ENCODE measurements at regions not wholly inside any gene's neighbourhood (a gene's known extent, or its start where the extent isn't known, plus 50 kb on each side); places are given as distances from the start of the nearest gene placed in this dataset.

- Histone ChIP-seq H3K4me3 (ENCODE audit: low read depth, low read length, poor library complexity, severe bottlenecking) (no peak overlapping the region), H3K4me1 (ENCODE audit: insufficient read depth, low read length, poor library complexity, severe bottlenecking) (no peaks in the 10 kb centered on the region), H3K27me3 (replicated peaks; ENCODE audit: insufficient read depth, low read depth, low read length, poor library complexity) (no peaks in the 10 kb centered on the region), H3K27ac (ENCODE audit: low read depth, low read length, poor library complexity, severe bottlenecking) (no peak overlapping the region), H3K36me3 (ENCODE audit: insufficient read depth, low read length, poor library complexity, severe bottlenecking) (no peaks in the 10 kb centered on the region), H3K9me3 (ENCODE audit: low read depth, low read length, poor library complexity, severe bottlenecking) (peaks cover 7% of the 10 kb centered on the region)
- no peak for DNase-seq (ENCODE audit: low spot score)
- intact Hi-C loops (cut with micrococcal nuclease; ENCODE audit: unreplicated experiment) = no loop called here
- TF ChIP-seq EZH2 (IDR thresholded peaks at IDR 0.05; ENCODE audit: borderline replicate concordance, low read depth, low read length, poor library complexity, severe bottlenecking) = no peak
- no peak for TF ChIP-seq CTCF (conservative IDR thresholded peaks at IDR 0.05; ENCODE audit: low read depth, low read length)
- ChIA-PET CTCF (no interaction called here), POLR2A (ENCODE audit: low non-redundant PET) (no interaction called here)
- BruUV-seq (replicated peaks) = no TSS peak
Measured at GRCh38 chr11:97814325-97814959, 1206.3 kb upstream of the CNTN5 start.

- CTCF ChIA-PET = no interaction called here
- Histone ChIP-seq H3K27ac (ENCODE audit: low read depth, low read length, poor library complexity, severe bottlenecking) (no peak overlapping the region), H3K27me3 (replicated peaks; ENCODE audit: insufficient read depth, low read depth, low read length, poor library complexity) (no peaks in the 10 kb centered on the region), H3K36me3 (ENCODE audit: insufficient read depth, low read length, poor library complexity, severe bottlenecking) (no peaks in the 10 kb centered on the region), H3K4me3 (ENCODE audit: low read depth, low read length, poor library complexity, severe bottlenecking) (no peak overlapping the region), H3K9me3 (ENCODE audit: low read depth, low read length, poor library complexity, severe bottlenecking) (peaks cover 5% of the 10 kb centered on the region), H3K4me1 (ENCODE audit: insufficient read depth, low read length, poor library complexity, severe bottlenecking) (no peaks in the 10 kb centered on the region)
- DNase-seq (ENCODE audit: low spot score) = no peak
- TF ChIP-seq EZH2 (IDR thresholded peaks at IDR 0.05; ENCODE audit: borderline replicate concordance, low read depth, low read length, poor library complexity, severe bottlenecking) (no peak), CTCF (conservative IDR thresholded peaks at IDR 0.05; ENCODE audit: low read depth, low read length) (no peak)
- POLR2A ChIA-PET (ENCODE audit: low non-redundant PET) = interaction anchor here (0.7 kb wide), 1 partner anchor 827 kb away, joined by 4 read pairs; no protein-coding TSS in a partner anchor
- intact Hi-C loops (cut with micrococcal nuclease; ENCODE audit: unreplicated experiment) = no loop called here
- BruUV-seq (replicated peaks) = no TSS peak
Measured at GRCh38 chr11:97815667-97816066, 1205.1 kb upstream of the CNTN5 start.

GRCh38 chr11:97832451-97832850 lies 1188.3 kb upstream of the CNTN5 start:
- POLR2A ChIA-PET (ENCODE audit: low non-redundant PET) = no interaction called here
- TF ChIP-seq EZH2 (IDR thresholded peaks at IDR 0.05; ENCODE audit: borderline replicate concordance, low read depth, low read length, poor library complexity, severe bottlenecking) = no peak
- TF ChIP-seq CTCF (conservative IDR thresholded peaks at IDR 0.05; ENCODE audit: low read depth, low read length) = no peak

More at GRCh38 chr11:97832451-97832850, 1188.3 kb upstream of the CNTN5 start:
- Histone ChIP-seq H3K4me3 (ENCODE audit: low read depth, low read length, poor library complexity, severe bottlenecking) (no peak overlapping the region), H3K4me1 (ENCODE audit: insufficient read depth, low read length, poor library complexity, severe bottlenecking) (no peaks in the 10 kb centered on the region), H3K27me3 (replicated peaks; ENCODE audit: insufficient read depth, low read depth, low read length, poor library complexity) (no peaks in the 10 kb centered on the region), H3K36me3 (ENCODE audit: insufficient read depth, low read length, poor library complexity, severe bottlenecking) (no peaks in the 10 kb centered on the region), H3K9me3 (ENCODE audit: low read depth, low read length, poor library complexity, severe bottlenecking) (no peaks in the 10 kb centered on the region), H3K27ac (ENCODE audit: low read depth, low read length, poor library complexity, severe bottlenecking) (no peak overlapping the region)
- DNase-seq (ENCODE audit: low spot score) = no peak
- intact Hi-C loops (cut with micrococcal nuclease; ENCODE audit: unreplicated experiment) = no loop called here
- CTCF ChIA-PET = no interaction called here
- BruUV-seq (replicated peaks) = no TSS peak

Measured in A673 (cell line).